ENCODE measurements at regions not wholly inside any gene's neighbourhood (a gene's known extent, or its start where the extent isn't known, plus 50 kb on each side); places are given as distances from the start of the nearest gene placed in this dataset.

GRCh38 chr4:175929441-175929840, 117.4 kb upstream of the GPM6A start:
- TF ChIP-seq POLR2A (IDR thresholded peaks at IDR 0.05) (no peak), POLR2AphosphoS5 (IDR thresholded peaks at IDR 0.05) (no peak)

Measured in spleen (tissue), 3 donors.